ENCODE measurements at regions not wholly inside any gene's neighbourhood (a gene's known extent, or its start where the extent isn't known, plus 50 kb on each side); places are given as distances from the start of the nearest gene placed in this dataset.

- TF ChIP-seq CTCF (IDR thresholded peaks at IDR 0.05; ENCODE audit: insufficient read depth, low read length, poor library complexity, severe bottlenecking) = no peak
Observed at GRCh38 chrX:23103546-23103945, 103.8 kb downstream of the DDX53 start.

GRCh38 chrX:23114241-23114640 is 114.5 kb downstream of the DDX53 start:
- no peak for DNase-seq (ENCODE audit: low read depth)
- H3K36me3 ChIP-seq (ENCODE audit: control insufficient read depth, insufficient read depth, low read length) = no peaks in the 10 kb centered on the region
- H3K4me3 ChIP-seq (ENCODE audit: low read depth, low read length) = no peak overlapping the region
- no peaks in the 10 kb centered on the region for H3K27me3 ChIP-seq (ENCODE audit: control insufficient read depth, insufficient read depth, low read length)
- TF ChIP-seq CTCF (IDR thresholded peaks at IDR 0.05; ENCODE audit: insufficient read depth, low read length, poor library complexity, severe bottlenecking) = no peak

More at GRCh38 chrX:23103546-23103945, 103.8 kb downstream of the DDX53 start:
- H3K36me3 ChIP-seq (ENCODE audit: control insufficient read depth, insufficient read depth, low read length) = no peaks in the 10 kb centered on the region
- no peak overlapping the region for H3K4me3 ChIP-seq (ENCODE audit: low read depth, low read length)
- H3K27me3 ChIP-seq (ENCODE audit: control insufficient read depth, insufficient read depth, low read length) = no peaks in the 10 kb centered on the region
- no peak for DNase-seq (ENCODE audit: low read depth)

DNA sequence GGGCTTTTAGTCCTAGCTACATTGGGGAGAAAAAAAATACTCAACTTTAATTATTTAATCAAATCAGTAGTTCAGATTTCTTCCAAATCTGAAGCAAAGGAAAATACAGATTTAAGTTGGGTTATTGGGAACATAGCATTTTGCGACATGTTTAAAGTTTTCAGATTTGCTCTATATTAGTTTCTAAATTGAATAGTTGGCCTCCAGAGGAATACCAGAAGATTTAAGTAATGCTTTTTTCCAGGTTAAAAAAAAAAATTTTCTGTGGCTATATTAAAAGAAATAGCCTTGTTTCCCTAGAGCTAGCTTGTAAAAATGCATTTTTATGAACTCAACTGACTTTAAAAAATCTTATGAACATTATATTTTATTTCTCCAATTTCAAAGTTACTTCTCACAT is 115.9 kb downstream of the DDX53 start:
- no peak for TF ChIP-seq CTCF (IDR thresholded peaks at IDR 0.05; ENCODE audit: insufficient read depth, low read length, poor library complexity, severe bottlenecking)
- no peaks in the 10 kb centered on the region for H3K36me3 ChIP-seq (ENCODE audit: control insufficient read depth, insufficient read depth, low read length)
- DNase-seq (ENCODE audit: low read depth) = no peak
- H3K4me3 ChIP-seq (ENCODE audit: low read depth, low read length) = no peak overlapping the region
- H3K27me3 ChIP-seq (ENCODE audit: control insufficient read depth, insufficient read depth, low read length) = no peaks in the 10 kb centered on the region

DNA sequence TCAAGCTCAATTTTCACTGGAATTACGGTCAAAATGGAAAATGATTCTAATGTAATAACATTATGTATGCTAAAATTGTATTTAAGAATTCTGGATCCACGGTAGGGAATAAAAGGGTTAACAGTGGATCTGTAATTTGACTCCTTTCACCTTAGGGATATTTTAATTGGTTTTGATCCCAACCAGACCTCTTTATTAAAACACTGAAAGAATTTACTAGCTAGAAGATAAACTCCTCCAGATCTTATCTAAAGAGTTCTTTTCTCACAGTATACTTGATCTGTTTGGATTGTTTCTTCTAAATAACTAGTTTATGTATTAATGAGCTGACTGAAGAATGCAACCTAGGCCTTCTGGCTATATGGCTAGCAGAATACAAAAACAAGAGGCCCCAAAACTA is 118.4 kb downstream of the DDX53 start:
- H3K27me3 ChIP-seq (ENCODE audit: control insufficient read depth, insufficient read depth, low read length) = no peaks in the 10 kb centered on the region
- no peak overlapping the region for H3K4me3 ChIP-seq (ENCODE audit: low read depth, low read length)
- no peak for TF ChIP-seq CTCF (IDR thresholded peaks at IDR 0.05; ENCODE audit: insufficient read depth, low read length, poor library complexity, severe bottlenecking)
- H3K36me3 ChIP-seq (ENCODE audit: control insufficient read depth, insufficient read depth, low read length) = no peaks in the 10 kb centered on the region
- DNase-seq (ENCODE audit: low read depth) = no peak

DNA sequence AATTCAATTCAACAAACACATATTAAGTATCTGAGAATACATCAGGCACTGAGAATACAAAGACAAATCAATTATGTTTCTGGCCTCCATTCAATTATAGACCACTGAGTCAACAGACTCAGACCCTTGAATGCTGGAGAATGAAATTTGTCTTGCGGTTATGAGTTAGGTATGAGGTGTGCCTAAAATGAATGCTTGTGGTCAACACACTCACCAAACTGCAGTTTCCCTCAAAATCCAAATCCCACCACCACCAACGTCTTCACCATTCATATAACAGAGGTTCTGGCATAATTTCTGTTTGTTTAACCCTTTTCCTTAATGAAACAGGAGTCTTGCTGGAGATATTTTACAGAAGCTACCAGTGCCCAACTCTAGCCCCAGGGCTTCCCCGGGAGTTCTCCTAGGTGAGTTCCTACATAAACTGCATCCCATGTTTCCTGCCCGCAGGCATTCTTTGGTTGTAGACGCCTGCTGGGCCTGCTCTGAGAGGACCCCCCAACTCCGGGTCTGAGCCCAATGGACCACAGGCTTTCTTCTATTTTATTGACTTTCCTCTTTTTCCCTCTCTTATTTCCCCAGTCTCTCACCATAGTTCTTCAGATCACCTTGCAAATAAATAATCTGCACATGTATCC is 119.2 kb downstream of the DDX53 start:
- Histone ChIP-seq H3K4me3 (ENCODE audit: low read depth, low read length) (no peak overlapping the region), H3K36me3 (ENCODE audit: control insufficient read depth, insufficient read depth, low read length) (no peaks in the 10 kb centered on the region), H3K27me3 (ENCODE audit: control insufficient read depth, insufficient read depth, low read length) (no peaks in the 10 kb centered on the region)
- DNase-seq (ENCODE audit: low read depth) = no peak
- TF ChIP-seq CTCF (IDR thresholded peaks at IDR 0.05; ENCODE audit: insufficient read depth, low read length, poor library complexity, severe bottlenecking) = no peak

DNA sequence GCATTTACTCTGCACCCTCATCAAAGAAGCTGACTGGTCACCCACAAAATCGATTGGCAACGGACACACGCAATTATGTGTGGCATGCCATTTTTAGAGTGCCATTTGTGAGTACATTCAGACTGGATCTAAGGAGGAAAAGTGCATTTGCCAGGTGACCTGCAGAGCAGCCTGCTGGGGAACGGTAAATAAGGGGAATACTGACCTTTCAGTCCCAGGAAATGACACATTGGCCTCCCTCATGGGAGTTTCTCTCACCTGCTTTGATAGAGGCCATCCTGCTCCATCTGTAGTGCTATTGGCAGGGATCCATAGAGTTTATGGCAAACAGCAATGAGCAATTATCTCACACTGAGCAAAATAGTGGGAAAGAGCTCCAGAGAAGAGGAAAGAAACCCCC is 127.8 kb downstream of the DDX53 start:
- no peak for DNase-seq (ENCODE audit: low read depth)
- TF ChIP-seq CTCF (IDR thresholded peaks at IDR 0.05; ENCODE audit: insufficient read depth, low read length, poor library complexity, severe bottlenecking) = no peak
- Histone ChIP-seq H3K36me3 (ENCODE audit: control insufficient read depth, insufficient read depth, low read length) (no peaks in the 10 kb centered on the region), H3K4me3 (ENCODE audit: low read depth, low read length) (no peak overlapping the region), H3K27me3 (ENCODE audit: control insufficient read depth, insufficient read depth, low read length) (no peaks in the 10 kb centered on the region)
